GM06990 (cell line): ENCODE measurements at regions not wholly inside any gene's neighbourhood (a gene's known extent, or its start where the extent isn't known, plus 50 kb on each side); places are given as distances from the start of the nearest gene placed in this dataset.

Experiments used
- DNase-seq: peaks from one replicate; pipeline ENCODE4 v3.0.0-alpha.2; 2011; ENCODE audit not compliant: insufficient read length; ENCODE audit errors: extremely low read depth
- H3K27me3 ChIP-seq: replicated peaks from 2 replicates; pipeline ENCODE4 v1.6.0; 2011; ENCODE audit warnings: low read length; ENCODE audit not compliant: control insufficient read depth, insufficient read depth
- H3K36me3 ChIP-seq: 2 replicates; pipeline ENCODE4 v1.5.1; 2011; ENCODE audit warnings: low read length; ENCODE audit not compliant: control insufficient read depth, insufficient read depth
- H3K4me3 ChIP-seq: replicated peaks from 2 replicates; pipeline ENCODE4 v1.5.1; 2011; ENCODE audit warnings: low read depth, mild to moderate bottlenecking, control low read depth, low read length
- CTCF ChIP-seq: IDR thresholded peaks from 2 replicates; pipeline ENCODE4 v1.5.1; 2011; ENCODE audit warnings: low read length, control low read depth, mild to moderate bottlenecking, inconsistent platforms; ENCODE audit not compliant: insufficient read depth, poor library complexity, severe bottlenecking

- Histone ChIP-seq H3K4me3 (no peak overlapping the region), H3K36me3 (no peaks in the 10 kb centered on the region), H3K27me3 (no peaks in the 10 kb centered on the region)
- no peak for TF ChIP-seq CTCF
- DNase-seq: no peak
Observed at GRCh38 chr3:40677321-40677720, 152.6 kb downstream of the ZNF621 start.

- no peak for TF ChIP-seq CTCF
- H3K4me3 ChIP-seq: no peak overlapping the region
- H3K27me3 ChIP-seq: no peaks in the 10 kb centered on the region
- DNase-seq: no peak
- no peaks in the 10 kb centered on the region for H3K36me3 ChIP-seq
Observed at GRCh38 chr3:40677749-40678148, 153.0 kb downstream of the ZNF621 start.

GRCh38 chr3:40679290-40679689 lies 154.5 kb downstream of the ZNF621 start:
- H3K27me3 ChIP-seq: no peaks in the 10 kb centered on the region
- no peak for DNase-seq
- no peak for TF ChIP-seq CTCF
- H3K4me3 ChIP-seq: no peak overlapping the region
- H3K36me3 ChIP-seq: no peaks in the 10 kb centered on the region

- no peaks in the 10 kb centered on the region for H3K27me3 ChIP-seq
- no peak for DNase-seq
- no peak for TF ChIP-seq CTCF
Observed at GRCh38 chr3:40680685-40681657, 156.2 kb downstream of the ZNF621 start.

GRCh38 chr3:40681658-40682055 lies 156.9 kb downstream of the ZNF621 start:
- H3K4me3 ChIP-seq: no peak overlapping the region
- no peaks in the 10 kb centered on the region for H3K36me3 ChIP-seq
- no peaks in the 10 kb centered on the region for H3K27me3 ChIP-seq
- no peak for TF ChIP-seq CTCF
- no peak for DNase-seq

More at GRCh38 chr3:40680685-40681657, 156.2 kb downstream of the ZNF621 start:
- Histone ChIP-seq H3K36me3 (no peaks in the 10 kb centered on the region), H3K4me3 (no peak overlapping the region)

- TF ChIP-seq CTCF: no peak
- no peak for DNase-seq
- H3K27me3 ChIP-seq: no peaks in the 10 kb centered on the region; the same call in 1 of the 2 replicates
Observed at GRCh38 chr3:40689837-40690236, 165.1 kb downstream of the ZNF621 start.

More at GRCh38 chr3:40689837-40690236, 165.1 kb downstream of the ZNF621 start:
- Histone ChIP-seq H3K4me3 (no peak overlapping the region), H3K36me3 (no peaks in the 10 kb centered on the region)
